K562 (cell line): ENCODE measurements at regions not wholly inside any gene's neighbourhood (a gene's known extent, or its start where the extent isn't known, plus 50 kb on each side); places are given as distances from the start of the nearest gene placed in this dataset.

ENCODE experiments used
- CTCF ChIP-seq, 3 experiments: IDR thresholded peaks in 2 of 3; conservative IDR thresholded peaks in 1 of 3; 2 replicates each; pipeline ENCODE4 v1.5.1; 2011 to 2012; ENCODE audit warnings: low read length in 3 of 3, mild to moderate bottlenecking in 3 of 3, control low read depth in 2 of 3, improper control_type of control experiment in 1 of 3, inconsistent platforms in 1 of 3, low read depth in 1 of 3, mixed read lengths in 1 of 3, moderate library complexity in 1 of 3; ENCODE audit not compliant: insufficient read depth in 2 of 3
- FOXM1 ChIP-seq, 2 experiments: fragments of 450-650 bp in 1 of 2; sonication (generic) in 1 of 2; formaldehyde crosslinking in 1 of 2; IDR thresholded peaks; 2 replicates each; pipeline versions ENCODE4 v1.6.1 to v1.9.0; 2017 to 2022; ENCODE audit warnings: low read depth in 2 of 2, mild to moderate bottlenecking in 2 of 2, missing genetic modification reagents in 1 of 2, moderate library complexity in 1 of 2
- KDM2B ChIP-seq: fragments of 250-450 bp; sonication (Bioruptor Pico); IDR thresholded peaks from 2 replicates; pipeline ENCODE4 v1.8.0; 2021; ENCODE audit warnings: mild to moderate bottlenecking, moderate library complexity

GRCh38 chr22:46064228-46064965 is 85.9 kb upstream of the PPARA start:
- no peak for TF ChIP-seq CTCF (IDR thresholded peaks at IDR 0.05 in 2 of 3, conservative IDR thresholded peaks at IDR 0.05 in 1 of 3; ENCODE audit: insufficient read depth in 2 of 3, low read depth in 1 of 3, low read length in 3 of 3)
- TF ChIP-seq KDM2B (CRISPR knock-in tag): no peak
- TF ChIP-seq FOXM1 (IDR thresholded peaks at IDR 0.05; ENCODE audit: low read depth): no peak
- no peak for TF ChIP-seq FOXM1 (CRISPR knock-in tag; IDR thresholded peaks at IDR 0.05; ENCODE audit: low read depth)
